ENCODE measurements at regions not wholly inside any gene's neighbourhood (a gene's known extent, or its start where the extent isn't known, plus 50 kb on each side); places are given as distances from the start of the nearest gene placed in this dataset.

DNA sequence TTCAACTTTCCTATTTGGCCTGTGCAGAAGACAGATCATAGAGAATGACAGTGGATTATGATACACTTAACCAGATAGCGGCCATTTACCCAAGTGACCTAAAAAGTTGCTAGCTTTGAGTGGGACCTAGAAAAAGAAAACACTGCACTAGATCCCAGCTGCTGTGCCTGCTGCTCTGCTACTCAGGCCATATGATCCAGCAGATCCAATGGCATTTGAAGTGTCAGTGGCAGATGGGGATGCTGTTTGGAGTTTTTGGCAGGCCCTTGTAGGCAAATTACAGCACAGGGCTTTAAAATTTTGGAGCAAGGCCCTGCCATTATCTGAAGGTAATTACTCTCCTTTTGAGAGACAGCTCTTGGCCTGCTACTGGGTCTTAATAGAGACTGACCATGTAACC, 74.0 kb upstream of the KCNE2 start:
- TF ChIP-seq CTCF (IDR thresholded peaks at IDR 0.05): no peak
- TF ChIP-seq POLR2A (IDR thresholded peaks at IDR 0.05): no peak
- TF ChIP-seq POLR2AphosphoS5 (IDR thresholded peaks at IDR 0.05): no peak

Measured in breast epithelium (tissue), 3 donors.